ENCODE measurements at regions not wholly inside any gene's neighbourhood (a gene's known extent, or its start where the extent isn't known, plus 50 kb on each side); places are given as distances from the start of the nearest gene placed in this dataset.

DNA sequence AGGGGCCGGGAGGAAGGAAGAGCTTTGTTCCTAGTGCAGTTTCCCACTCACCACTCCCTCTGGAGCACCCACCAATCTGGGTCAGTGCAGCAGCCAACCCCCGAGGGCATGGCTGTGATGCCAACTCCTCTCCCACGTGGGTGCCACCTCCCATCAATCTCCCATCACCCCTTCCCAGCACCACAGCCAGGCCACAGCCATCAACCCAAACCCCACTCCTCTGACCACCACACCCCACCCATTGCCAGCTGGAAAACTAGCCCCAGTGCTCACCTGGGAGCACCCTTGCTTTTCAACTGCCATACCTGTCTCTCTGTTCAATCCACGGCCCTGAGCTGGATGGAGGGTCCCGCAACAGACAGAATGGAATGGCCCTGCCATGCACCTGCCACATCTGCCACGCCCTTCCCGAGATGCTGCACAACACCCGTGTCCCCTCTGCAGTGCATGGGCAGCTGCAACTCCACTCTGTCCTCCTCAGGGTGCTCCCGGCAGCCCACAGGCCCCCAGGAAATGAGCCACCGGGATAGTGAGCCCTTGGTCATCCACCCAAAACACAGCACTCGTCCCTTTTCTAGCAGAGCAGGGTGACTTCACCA lies 112.4 kb upstream of the ID2 start:
- no peaks in the 10 kb centered on the region for H3K9me3 ChIP-seq (ENCODE audit: control insufficient read depth in 3 of 3, low read length in 3 of 3)
- H3K9ac ChIP-seq (ENCODE audit: low read depth in 1 of 3, low read length in 3 of 3): no peak overlapping the region
- H3K27ac ChIP-seq (ENCODE audit: low read depth, low read length): no peak overlapping the region
- peaks cover 0 to 2% (median 0%) of the 10 kb centered on the region in 3 donors for H3K4me1 ChIP-seq (ENCODE audit: control insufficient read depth in 3 of 3, insufficient read depth in 3 of 3, low read length in 3 of 3)
- peaks cover 0 to 2% (median under 1%) of the 10 kb centered on the region in 3 donors for H3K27me3 ChIP-seq (ENCODE audit: control insufficient read depth in 3 of 3, insufficient read depth in 3 of 3, low read length in 3 of 3)
- H3K36me3 ChIP-seq (ENCODE audit: control insufficient read depth in 3 of 3, insufficient read depth in 3 of 3, low read length in 3 of 3): no peaks in the 10 kb centered on the region
- H3K4me3 ChIP-seq (ENCODE audit: low read length in 3 of 3): no peak overlapping the region

- Histone ChIP-seq H3K4me1 (ENCODE audit: control insufficient read depth in 3 of 3, insufficient read depth in 3 of 3, low read length in 3 of 3) (peaks cover 0 to 2% (median 0%) of the 10 kb centered on the region in 3 donors), H3K9ac (ENCODE audit: low read depth in 1 of 3, low read length in 3 of 3) (no peak overlapping the region), H3K27me3 (ENCODE audit: control insufficient read depth in 3 of 3, insufficient read depth in 3 of 3, low read length in 3 of 3) (peaks cover 0 to 7% (median 6%) of the 10 kb centered on the region in 3 donors), H3K4me3 (ENCODE audit: low read length in 3 of 3) (no peak overlapping the region), H3K9me3 (ENCODE audit: control insufficient read depth in 3 of 3, low read length in 3 of 3) (no peaks in the 10 kb centered on the region), H3K36me3 (ENCODE audit: control insufficient read depth in 3 of 3, insufficient read depth in 3 of 3, low read length in 3 of 3) (no peaks in the 10 kb centered on the region), H3K27ac (ENCODE audit: low read depth, low read length) (no peak overlapping the region)
These were observed 111.2 kb upstream of the ID2 start for GRCh38 chr2:8570637-8571036.

- Histone ChIP-seq H3K4me1 (ENCODE audit: control insufficient read depth in 3 of 3, insufficient read depth in 3 of 3, low read length in 3 of 3) (peaks cover 0 to 5% (median 2%) of the 10 kb centered on the region in 3 donors), H3K9me3 (ENCODE audit: control insufficient read depth in 3 of 3, low read length in 3 of 3) (no peaks in the 10 kb centered on the region), H3K27ac (ENCODE audit: low read depth, low read length) (no peak overlapping the region), H3K36me3 (ENCODE audit: control insufficient read depth in 3 of 3, insufficient read depth in 3 of 3, low read length in 3 of 3) (no peaks in the 10 kb centered on the region), H3K9ac (ENCODE audit: low read depth in 1 of 3, low read length in 3 of 3) (no peak overlapping the region), H3K4me3 (ENCODE audit: low read length in 3 of 3) (no peak overlapping the region), H3K27me3 (ENCODE audit: control insufficient read depth in 3 of 3, insufficient read depth in 3 of 3, low read length in 3 of 3) (peaks cover 4 to 14% (median 6%) of the 10 kb centered on the region in 3 donors)
These were observed 110.5 kb upstream of the ID2 start for GRCh38 chr2:8571301-8571791.

GRCh38 chr2:8571792-8572499 lies 109.9 kb upstream of the ID2 start:
- Histone ChIP-seq H3K27ac (ENCODE audit: low read depth, low read length) (no peak overlapping the region), H3K4me1 (ENCODE audit: control insufficient read depth in 3 of 3, insufficient read depth in 3 of 3, low read length in 3 of 3) (peaks cover 0 to 5% (median 2%) of the 10 kb centered on the region in 3 donors), H3K4me3 (ENCODE audit: low read length in 3 of 3) (no peak overlapping the region), H3K27me3 (ENCODE audit: control insufficient read depth in 3 of 3, insufficient read depth in 3 of 3, low read length in 3 of 3) (peaks cover 4 to 17% (median 6%) of the 10 kb centered on the region in 3 donors), H3K36me3 (ENCODE audit: control insufficient read depth in 3 of 3, insufficient read depth in 3 of 3, low read length in 3 of 3) (no peaks in the 10 kb centered on the region), H3K9ac (ENCODE audit: low read depth in 1 of 3, low read length in 3 of 3) (no peak overlapping the region), H3K9me3 (ENCODE audit: control insufficient read depth in 3 of 3, low read length in 3 of 3) (no peaks in the 10 kb centered on the region)

DNA sequence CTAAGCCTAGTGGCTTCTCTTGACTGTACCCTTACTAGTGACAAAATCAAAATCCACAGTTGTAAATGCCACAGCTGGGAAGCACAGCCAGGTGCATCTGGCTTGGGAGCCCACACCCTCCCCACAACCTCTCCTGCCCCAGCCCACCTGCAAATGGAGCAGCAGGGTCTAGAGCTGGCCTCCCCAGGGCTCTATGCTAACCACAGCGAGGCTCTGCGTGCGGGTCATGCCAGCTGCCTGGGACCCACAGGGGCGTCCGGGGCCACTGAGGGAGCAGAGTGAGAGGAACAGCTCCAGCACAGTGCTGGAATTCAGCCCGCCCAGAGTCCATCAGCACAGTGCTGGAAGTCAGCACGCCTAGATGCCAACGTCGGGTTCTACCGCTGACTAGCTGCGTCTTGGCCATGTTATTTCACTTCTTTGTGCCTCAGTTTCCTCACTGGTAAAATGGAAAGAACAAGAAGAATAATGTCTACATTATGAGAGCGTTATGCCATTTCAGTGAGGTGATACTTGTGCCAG lies 109.1 kb upstream of the ID2 start:
- H3K27me3 ChIP-seq (ENCODE audit: control insufficient read depth in 3 of 3, insufficient read depth in 3 of 3, low read length in 3 of 3): peaks cover 4 to 17% (median 6%) of the 10 kb centered on the region in 3 donors
- no peaks in the 10 kb centered on the region for H3K9me3 ChIP-seq (ENCODE audit: control insufficient read depth in 3 of 3, low read length in 3 of 3)
- H3K4me1 ChIP-seq (ENCODE audit: control insufficient read depth in 3 of 3, insufficient read depth in 3 of 3, low read length in 3 of 3): peaks cover 0 to 5% (median 0%) of the 10 kb centered on the region in 3 donors
- no peaks in the 10 kb centered on the region for H3K36me3 ChIP-seq (ENCODE audit: control insufficient read depth in 3 of 3, insufficient read depth in 3 of 3, low read length in 3 of 3)
- H3K4me3 ChIP-seq (ENCODE audit: low read length in 3 of 3): no peak overlapping the region
- H3K9ac ChIP-seq (ENCODE audit: low read depth in 1 of 3, low read length in 3 of 3): no peak overlapping the region
- H3K27ac ChIP-seq (ENCODE audit: low read depth, low read length): no peak overlapping the region

DNA sequence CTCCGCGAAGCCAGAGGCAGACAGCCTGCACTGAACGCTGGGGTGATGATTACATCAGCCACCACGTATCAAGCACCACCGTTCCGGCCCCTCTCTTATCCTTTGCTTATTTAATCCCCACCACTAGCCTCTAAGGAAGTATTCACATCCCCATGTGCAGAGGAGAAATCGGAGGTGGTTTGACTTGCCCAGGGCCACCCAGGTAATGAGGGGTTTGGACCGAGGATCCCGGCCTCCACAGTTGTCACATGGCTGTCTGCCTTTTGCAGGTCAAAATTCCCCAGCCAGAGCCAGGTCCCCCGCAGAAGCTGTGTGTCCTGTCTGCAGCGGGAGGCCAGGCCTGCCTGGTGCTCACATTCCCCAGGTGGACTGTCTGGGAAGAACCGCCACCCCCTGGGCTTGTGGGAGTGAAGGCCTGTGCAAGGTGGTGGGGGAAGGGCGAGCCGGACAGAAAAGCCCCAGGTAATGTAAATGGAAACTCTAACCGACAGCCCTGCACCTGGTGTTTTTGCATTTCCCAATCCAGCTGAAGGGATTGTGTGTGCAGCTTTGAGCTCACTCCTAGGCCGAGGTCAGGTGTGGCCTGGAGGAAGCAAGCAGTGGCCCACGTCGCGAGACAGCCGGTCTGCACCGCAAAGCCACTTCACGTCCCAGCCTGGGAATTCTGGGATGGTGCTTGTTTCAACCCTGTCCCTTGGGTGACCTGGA lies 108.5 kb upstream of the ID2 start:
- Histone ChIP-seq H3K9me3 (ENCODE audit: control insufficient read depth in 3 of 3, low read length in 3 of 3) (no peaks in the 10 kb centered on the region), H3K4me1 (ENCODE audit: control insufficient read depth in 3 of 3, insufficient read depth in 3 of 3, low read length in 3 of 3) (peaks cover 0 to 5% (median 0%) of the 10 kb centered on the region in 3 donors), H3K9ac (ENCODE audit: low read depth in 1 of 3, low read length in 3 of 3) (no peak overlapping the region), H3K4me3 (ENCODE audit: low read length in 3 of 3) (no peak overlapping the region), H3K27ac (ENCODE audit: low read depth, low read length) (no peak overlapping the region), H3K36me3 (ENCODE audit: control insufficient read depth in 3 of 3, insufficient read depth in 3 of 3, low read length in 3 of 3) (no peaks in the 10 kb centered on the region), H3K27me3 (ENCODE audit: control insufficient read depth in 3 of 3, insufficient read depth in 3 of 3, low read length in 3 of 3) (peaks cover 4 to 17% (median 6%) of the 10 kb centered on the region in 3 donors)

DNA sequence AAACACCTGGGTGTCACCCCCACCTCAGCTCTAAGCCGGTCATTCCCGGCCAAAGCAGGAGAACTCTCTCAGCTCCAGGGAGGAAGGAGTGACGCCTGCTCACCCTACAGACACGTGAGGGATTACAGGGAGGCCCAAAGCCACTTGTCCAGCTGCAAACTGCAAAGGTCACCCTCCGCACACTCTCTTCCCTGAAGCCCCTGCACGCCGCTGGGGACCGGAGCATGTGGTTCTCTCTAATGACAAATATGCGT lies 108.0 kb upstream of the ID2 start:
- Histone ChIP-seq H3K27me3 (ENCODE audit: control insufficient read depth in 3 of 3, insufficient read depth in 3 of 3, low read length in 3 of 3) (peaks cover 4 to 17% (median 6%) of the 10 kb centered on the region in 3 donors), H3K36me3 (ENCODE audit: control insufficient read depth in 3 of 3, insufficient read depth in 3 of 3, low read length in 3 of 3) (no peaks in the 10 kb centered on the region), H3K4me1 (ENCODE audit: control insufficient read depth in 3 of 3, insufficient read depth in 3 of 3, low read length in 3 of 3) (peaks cover 0 to 5% (median 0%) of the 10 kb centered on the region in 3 donors), H3K27ac (ENCODE audit: low read depth, low read length) (no peak overlapping the region), H3K9me3 (ENCODE audit: control insufficient read depth in 3 of 3, low read length in 3 of 3) (no peaks in the 10 kb centered on the region), H3K4me3 (ENCODE audit: low read length in 3 of 3) (no peak overlapping the region), H3K9ac (ENCODE audit: low read depth in 1 of 3, low read length in 3 of 3) (no peak overlapping the region)

GRCh38 chr2:8574196-8575037 lies 107.4 kb upstream of the ID2 start:
- no peak overlapping the region for H3K9ac ChIP-seq (ENCODE audit: low read depth in 1 of 3, low read length in 3 of 3)
- no peaks in the 10 kb centered on the region for H3K36me3 ChIP-seq (ENCODE audit: control insufficient read depth in 3 of 3, insufficient read depth in 3 of 3, low read length in 3 of 3)
- H3K9me3 ChIP-seq (ENCODE audit: control insufficient read depth in 3 of 3, low read length in 3 of 3): no peaks in the 10 kb centered on the region
- H3K4me1 ChIP-seq (ENCODE audit: control insufficient read depth in 3 of 3, insufficient read depth in 3 of 3, low read length in 3 of 3): peaks cover 0 to 5% (median 0%) of the 10 kb centered on the region in 3 donors
- H3K27ac ChIP-seq (ENCODE audit: low read depth, low read length): no peak overlapping the region
- H3K27me3 ChIP-seq (ENCODE audit: control insufficient read depth in 3 of 3, insufficient read depth in 3 of 3, low read length in 3 of 3): peaks cover 4 to 17% (median 6%) of the 10 kb centered on the region in 3 donors
- H3K4me3 ChIP-seq (ENCODE audit: low read length in 3 of 3): no peak overlapping the region

- H3K27ac ChIP-seq (ENCODE audit: low read depth, low read length): no peak overlapping the region
These were observed 106.6 kb upstream of the ID2 start for GRCh38 chr2:8575038-8575833.

More at GRCh38 chr2:8575038-8575833, 106.6 kb upstream of the ID2 start:
- H3K4me3 ChIP-seq (ENCODE audit: low read length in 3 of 3): no peak overlapping the region
- no peak overlapping the region for H3K9ac ChIP-seq (ENCODE audit: low read depth in 1 of 3, low read length in 3 of 3)
- peaks cover 4 to 17% (median 6%) of the 10 kb centered on the region in 3 donors for H3K27me3 ChIP-seq (ENCODE audit: control insufficient read depth in 3 of 3, insufficient read depth in 3 of 3, low read length in 3 of 3)
- no peaks in the 10 kb centered on the region for H3K36me3 ChIP-seq (ENCODE audit: control insufficient read depth in 3 of 3, insufficient read depth in 3 of 3, low read length in 3 of 3)
- H3K4me1 ChIP-seq (ENCODE audit: control insufficient read depth in 3 of 3, insufficient read depth in 3 of 3, low read length in 3 of 3): peaks cover 0 to 5% (median 0%) of the 10 kb centered on the region in 3 donors
- H3K9me3 ChIP-seq (ENCODE audit: control insufficient read depth in 3 of 3, low read length in 3 of 3): no peaks in the 10 kb centered on the region
